ENCODE measurements at regions not wholly inside any gene's neighbourhood (a gene's known extent, or its start where the extent isn't known, plus 50 kb on each side); places are given as distances from the start of the nearest gene placed in this dataset.

GRCh38 chr4:31089815-31090214 is 369.6 kb downstream of the PCDH7 start:
- TF ChIP-seq, protein P1, sequence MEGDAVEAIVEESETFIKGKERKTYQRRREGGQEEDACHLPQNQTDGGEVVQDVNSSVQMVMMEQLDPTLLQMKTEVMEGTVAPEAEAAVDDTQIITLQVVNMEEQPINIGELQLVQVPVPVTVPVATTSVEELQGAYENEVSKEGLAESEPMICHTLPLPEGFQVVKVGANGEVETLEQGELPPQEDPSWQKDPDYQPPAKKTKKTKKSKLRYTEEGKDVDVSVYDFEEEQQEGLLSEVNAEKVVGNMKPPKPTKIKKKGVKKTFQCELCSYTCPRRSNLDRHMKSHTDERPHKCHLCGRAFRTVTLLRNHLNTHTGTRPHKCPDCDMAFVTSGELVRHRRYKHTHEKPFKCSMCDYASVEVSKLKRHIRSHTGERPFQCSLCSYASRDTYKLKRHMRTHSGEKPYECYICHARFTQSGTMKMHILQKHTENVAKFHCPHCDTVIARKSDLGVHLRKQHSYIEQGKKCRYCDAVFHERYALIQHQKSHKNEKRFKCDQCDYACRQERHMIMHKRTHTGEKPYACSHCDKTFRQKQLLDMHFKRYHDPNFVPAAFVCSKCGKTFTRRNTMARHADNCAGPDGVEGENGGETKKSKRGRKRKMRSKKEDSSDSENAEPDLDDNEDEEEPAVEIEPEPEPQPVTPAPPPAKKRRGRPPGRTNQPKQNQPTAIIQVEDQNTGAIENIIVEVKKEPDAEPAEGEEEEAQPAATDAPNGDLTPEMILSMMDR (conservative IDR thresholded peaks at IDR 0.05; ENCODE audit: low read length) = no peak
- TF ChIP-seq EZH2phosphoT487 (IDR thresholded peaks at IDR 0.05; ENCODE audit: borderline replicate concordance, low read depth, low read length) = no peak
